ENCODE measurements at regions not wholly inside any gene's neighbourhood (a gene's known extent, or its start where the extent isn't known, plus 50 kb on each side); places are given as distances from the start of the nearest gene placed in this dataset.

GRCh38 chr2:52572469-52572894 is 1195.1 kb upstream of the CHAC2 start:
- intact Hi-C loops (cut with micrococcal nuclease): no loop called here

- intact Hi-C loops (cut with micrococcal nuclease): no loop called here
These were observed 1195.9 kb upstream of the CHAC2 start for GRCh38 chr2:52571380-52572347.

- intact Hi-C loops (cut with micrococcal nuclease): no loop called here
These were observed 1196.9 kb upstream of the CHAC2 start for GRCh38 chr2:52570716-52571115.

- intact Hi-C loops (cut with micrococcal nuclease): no loop called here
These were observed 1204.5 kb upstream of the CHAC2 start for GRCh38 chr2:52563151-52563550.

GRCh38 chr2:52558265-52558664 is 1209.3 kb upstream of the CHAC2 start:
- intact Hi-C loops (cut with micrococcal nuclease): no loop called here

GRCh38 chr2:52542297-52542696 is 1225.3 kb upstream of the CHAC2 start:
- intact Hi-C loops (cut with micrococcal nuclease): no loop called here

GRCh38 chr2:52539026-52539970 is 1228.3 kb upstream of the CHAC2 start:
- intact Hi-C loops (cut with micrococcal nuclease): no loop called here

- intact Hi-C loops (cut with micrococcal nuclease): no loop called here
These were observed 1230.0 kb upstream of the CHAC2 start for GRCh38 chr2:52537588-52537987.

- intact Hi-C loops (cut with micrococcal nuclease): no loop called here
These were observed 1230.6 kb upstream of the CHAC2 start for GRCh38 chr2:52536929-52537460.

- intact Hi-C loops (cut with micrococcal nuclease): no loop called here
These were observed 1234.6 kb upstream of the CHAC2 start for GRCh38 chr2:52532956-52533355.

GRCh38 chr2:52526735-52527134 is 1240.9 kb upstream of the CHAC2 start:
- intact Hi-C loops (cut with micrococcal nuclease): no loop called here

- intact Hi-C loops (cut with micrococcal nuclease): no loop called here
These were observed 1247.0 kb upstream of the CHAC2 start for GRCh38 chr2:52520644-52521043.

GRCh38 chr2:52518678-52519077 is 1248.9 kb upstream of the CHAC2 start:
- intact Hi-C loops (cut with micrococcal nuclease): no loop called here

GRCh38 chr2:52512760-52513159 is 1254.8 kb upstream of the CHAC2 start:
- intact Hi-C loops (cut with micrococcal nuclease): no loop called here

GRCh38 chr2:52510432-52510831 is 1257.2 kb upstream of the CHAC2 start:
- intact Hi-C loops (cut with micrococcal nuclease): no loop called here

- intact Hi-C loops (cut with micrococcal nuclease): no loop called here
These were observed 1265.1 kb upstream of the CHAC2 start for GRCh38 chr2:52502476-52502860.

- intact Hi-C loops (cut with micrococcal nuclease): no loop called here
These were observed 1265.7 kb upstream of the CHAC2 start for GRCh38 chr2:52501715-52502475.

GRCh38 chr2:52500561-52500960 is 1267.0 kb upstream of the CHAC2 start:
- intact Hi-C loops (cut with micrococcal nuclease): no loop called here

GRCh38 chr2:52498077-52498750 is 1269.4 kb upstream of the CHAC2 start:
- intact Hi-C loops (cut with micrococcal nuclease): no loop called here

GRCh38 chr2:52495816-52496215 is 1271.8 kb upstream of the CHAC2 start:
- intact Hi-C loops (cut with micrococcal nuclease): no loop called here

All from T-helper 2 cell treated with Interferon-gamma antibody and Interleukin-4, amounts not matched to agents 100 ng/mL and 5 ng/mL, for 36 hours (primary cell).